GM04503 (cell line): ENCODE measurements at regions not wholly inside any gene's neighbourhood (a gene's known extent, or its start where the extent isn't known, plus 50 kb on each side); places are given as distances from the start of the nearest gene placed in this dataset.

ENCODE experiments used
- DNase-seq: peaks from one replicate; pipeline ENCODE4 v3.0.0-alpha.2; 2012; ENCODE audit warnings: low read depth

GRCh38 chr9:108239696-108240321 lies 616.0 kb downstream of the ACTL7B start:
- DNase-seq: no peak

- DNase-seq: no peak
Observed at GRCh38 chr9:108235609-108236008, 620.2 kb downstream of the ACTL7B start.

GRCh38 chr9:108234811-108235210 lies 621.0 kb downstream of the ACTL7B start:
- no peak for DNase-seq

- DNase-seq: no peak
Observed at GRCh38 chr9:108225149-108225800, 630.5 kb downstream of the ACTL7B start.

GRCh38 chr9:108224716-108225115 lies 631.1 kb downstream of the ACTL7B start:
- DNase-seq: no peak

GRCh38 chr9:108219664-108220063 lies 636.1 kb downstream of the ACTL7B start:
- DNase-seq: no peak

DNA sequence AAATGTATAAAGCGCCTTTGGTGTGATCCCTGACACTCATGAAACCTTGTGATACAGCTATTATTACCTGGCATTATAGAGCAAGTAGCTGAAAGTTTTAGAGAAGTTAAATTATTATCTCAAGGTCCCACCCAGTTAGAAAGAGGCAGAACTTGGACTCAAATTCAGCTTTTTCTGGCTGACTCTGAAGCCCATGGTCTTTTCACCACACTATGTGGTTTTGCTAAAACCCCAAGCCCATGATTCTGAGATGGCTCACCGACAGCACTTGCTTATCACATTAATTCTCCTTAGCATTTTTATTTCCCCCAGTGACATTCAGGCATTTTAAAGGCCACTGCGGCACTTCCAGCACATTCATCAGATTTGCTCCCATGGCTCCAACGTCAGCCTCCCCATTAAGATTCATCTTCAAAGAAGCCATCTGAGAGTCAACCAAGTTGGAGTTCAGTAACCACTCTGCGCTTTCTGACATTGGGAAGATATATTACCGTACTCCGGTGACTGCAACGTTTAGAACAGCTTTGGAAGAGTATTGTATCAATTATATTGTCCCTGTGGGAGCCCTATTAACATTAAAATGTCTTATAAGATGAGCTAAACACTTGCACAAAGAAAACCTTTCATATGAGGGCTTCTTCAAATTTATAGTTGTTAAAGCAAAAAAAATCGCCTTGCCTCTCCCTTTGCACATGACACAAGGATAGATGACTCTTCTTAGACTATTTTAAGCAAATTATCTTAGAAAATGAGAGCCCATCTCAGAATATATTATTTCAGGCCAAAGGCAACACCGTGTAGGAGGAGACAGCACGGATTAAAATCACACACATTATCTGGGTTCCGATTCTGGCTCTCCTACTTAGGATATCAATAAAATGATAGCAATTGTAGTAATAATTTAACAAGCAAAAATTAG lies 638.1 kb downstream of the ACTL7B start:
- DNase-seq: no peak

- no peak for DNase-seq
Observed at GRCh38 chr9:108213511-108213910, 642.3 kb downstream of the ACTL7B start.

DNA sequence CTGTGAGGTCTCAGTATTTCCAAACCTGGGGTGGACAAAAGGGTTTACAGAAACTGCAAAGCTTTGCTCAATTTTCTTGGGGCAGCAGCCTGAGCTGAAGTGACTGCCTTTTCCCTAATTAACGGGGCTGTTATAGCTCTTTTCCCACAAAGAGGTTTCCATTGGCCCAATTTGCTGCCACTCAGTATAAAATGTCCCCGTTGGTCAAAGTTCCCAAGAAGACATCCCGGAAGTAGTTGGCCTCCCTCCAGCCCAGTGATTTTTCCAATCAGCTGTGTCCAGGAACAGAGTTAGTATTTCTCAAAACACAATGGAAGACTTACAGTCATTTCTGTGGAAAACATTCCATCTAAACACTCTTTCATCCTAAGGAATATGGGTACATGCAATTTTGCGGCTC lies 643.6 kb downstream of the ACTL7B start:
- no peak for DNase-seq

DNA sequence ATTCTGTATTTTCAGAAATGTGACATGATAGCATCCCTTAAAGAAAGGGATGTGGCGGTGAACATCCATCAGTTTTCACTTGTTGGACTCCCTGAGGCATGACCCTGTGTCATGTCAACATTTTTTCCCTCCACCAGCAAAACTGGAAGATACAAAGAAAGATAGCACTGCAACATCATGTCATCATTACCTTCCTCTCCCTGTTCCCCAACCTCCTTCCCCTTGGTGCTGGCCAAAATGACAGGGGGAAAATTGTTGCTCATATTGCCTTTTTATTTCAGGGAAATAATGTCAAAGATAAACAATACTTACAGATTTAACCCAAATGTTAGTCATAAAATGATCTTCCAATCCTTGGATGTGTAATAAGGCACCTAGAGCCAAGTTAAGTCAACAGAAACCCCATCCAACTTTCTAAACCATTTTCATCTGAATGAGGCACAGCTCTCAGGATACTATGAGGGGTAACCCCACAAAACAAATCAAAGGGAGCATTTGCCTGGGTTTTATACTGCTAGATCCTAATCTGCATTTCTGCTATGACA lies 644.3 kb downstream of the ACTL7B start:
- no peak for DNase-seq

- no peak for DNase-seq
Observed at GRCh38 chr9:108209132-108209685, 646.6 kb downstream of the ACTL7B start.

GRCh38 chr9:108207561-108208165 lies 648.1 kb downstream of the ACTL7B start:
- peak; percentile 26 for DNase-seq

GRCh38 chr9:108205276-108205675 lies 650.5 kb downstream of the ACTL7B start:
- DNase-seq: no peak

DNA sequence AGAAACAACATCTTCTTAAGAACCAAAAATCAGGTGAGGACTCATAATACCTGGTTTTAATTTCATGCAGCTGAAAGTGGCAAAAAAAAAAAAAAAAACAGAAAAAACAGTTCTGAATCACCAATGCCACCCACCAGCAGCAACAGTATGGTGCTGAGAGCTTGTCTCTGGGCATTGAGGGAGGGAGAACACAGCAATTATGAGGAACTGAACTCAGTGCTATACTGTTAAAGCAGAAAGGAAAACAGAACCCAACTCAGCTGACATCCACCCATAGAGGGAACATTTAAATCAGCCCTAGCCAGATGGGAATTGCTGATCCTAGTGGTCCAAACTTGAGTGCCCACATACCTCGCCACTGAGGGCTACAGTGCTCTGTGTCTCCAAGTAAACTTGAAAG lies 657.9 kb downstream of the ACTL7B start:
- no peak for DNase-seq

GRCh38 chr9:108197008-108197365 lies 658.8 kb downstream of the ACTL7B start:
- no peak for DNase-seq

DNA sequence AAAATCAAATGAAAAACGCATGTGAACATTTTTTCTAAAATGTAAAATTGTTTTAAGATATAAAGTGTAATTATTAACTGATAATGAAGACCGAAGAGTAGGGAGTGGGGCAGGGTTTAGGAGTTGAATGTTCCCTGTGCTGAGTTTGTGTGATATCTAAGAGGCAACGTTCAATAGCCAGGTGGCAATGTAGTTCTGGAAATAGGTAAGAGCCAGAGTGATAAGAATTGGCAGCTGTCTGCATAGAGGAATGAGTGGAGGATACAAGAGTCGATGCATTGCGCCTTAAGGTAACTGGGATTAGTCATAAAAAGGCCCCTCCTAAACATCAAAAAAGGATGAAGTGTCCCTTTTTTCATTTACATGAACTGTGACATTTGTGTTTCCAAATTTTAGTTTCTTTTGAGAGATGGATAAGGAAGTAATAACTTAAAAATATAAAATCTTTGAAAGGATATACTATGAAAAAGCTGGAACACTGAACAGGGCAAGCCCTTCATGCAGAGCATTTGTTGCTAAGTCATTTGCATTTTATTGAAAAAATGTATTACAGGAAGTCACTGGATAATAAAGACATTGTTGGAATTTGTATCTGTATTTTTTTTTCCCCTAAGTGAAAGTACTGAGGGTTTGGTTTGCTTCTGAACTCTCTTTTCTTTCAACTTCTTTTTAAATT lies 659.3 kb downstream of the ACTL7B start:
- no peak for DNase-seq

DNA sequence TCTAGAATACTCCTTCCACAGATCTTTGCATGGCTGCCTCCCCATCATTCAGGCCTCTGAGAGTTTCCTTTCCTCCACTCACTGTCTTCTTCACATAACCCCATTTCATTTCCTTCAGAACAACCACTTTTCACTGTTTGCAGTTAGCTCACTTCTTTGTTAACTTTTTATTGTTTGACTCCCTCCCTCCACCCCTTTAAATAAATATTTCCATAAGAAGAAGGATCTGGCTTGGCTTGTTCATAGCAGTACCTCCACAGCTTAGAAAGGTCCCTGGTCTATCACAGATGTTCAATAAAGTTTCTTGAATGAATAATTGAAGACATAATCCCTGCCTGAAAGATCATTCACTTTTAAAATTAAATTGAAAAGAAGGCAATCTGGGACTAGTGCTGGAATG lies 661.6 kb downstream of the ACTL7B start:
- DNase-seq: no peak

- DNase-seq: no peak
Observed at GRCh38 chr9:108193026-108193710, 662.6 kb downstream of the ACTL7B start.

DNA sequence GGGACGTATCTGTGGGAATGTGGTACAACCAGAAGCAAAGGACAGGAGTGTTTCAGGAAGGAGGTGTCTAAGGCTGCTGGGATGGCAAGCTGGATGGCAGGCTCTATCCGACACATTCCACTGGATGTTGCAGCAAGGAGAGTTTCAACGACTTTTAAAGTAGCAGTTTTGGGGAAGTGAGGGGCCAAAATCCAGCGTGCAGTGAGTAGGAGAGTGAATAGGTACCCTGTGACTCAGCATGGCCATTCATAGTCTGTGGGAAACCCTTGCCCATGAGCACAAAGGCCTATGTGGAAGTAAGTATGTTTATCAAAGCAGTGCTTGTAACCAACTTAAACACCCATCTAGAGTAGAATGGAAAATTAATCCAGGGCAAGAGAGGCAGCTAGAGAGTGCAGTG lies 664.7 kb downstream of the ACTL7B start:
- no peak for DNase-seq

DNA sequence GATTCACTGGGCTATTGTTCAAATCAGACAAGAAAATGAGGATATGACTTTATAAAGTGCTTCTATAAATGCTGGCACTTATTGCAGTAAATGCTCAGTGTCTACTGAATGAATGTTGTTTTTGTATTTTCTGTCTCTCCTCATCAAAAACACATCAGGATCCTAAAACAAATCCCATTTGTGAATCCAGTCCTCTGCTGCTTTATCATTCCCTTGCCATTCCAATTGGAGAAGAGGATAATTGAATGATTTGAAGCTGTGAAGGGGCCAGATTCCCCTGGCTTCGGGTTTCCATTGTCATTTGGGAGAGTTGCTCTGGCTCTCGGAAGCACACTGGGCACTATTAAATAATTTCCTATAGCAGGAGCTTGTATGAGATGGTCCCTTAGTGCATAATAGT lies 666.8 kb downstream of the ACTL7B start:
- DNase-seq: no peak

GRCh38 chr9:108188482-108188881 lies 667.3 kb downstream of the ACTL7B start:
- DNase-seq: no peak
